ENCODE measurements at regions not wholly inside any gene's neighbourhood (a gene's known extent, or its start where the extent isn't known, plus 50 kb on each side); places are given as distances from the start of the nearest gene placed in this dataset.

DNA sequence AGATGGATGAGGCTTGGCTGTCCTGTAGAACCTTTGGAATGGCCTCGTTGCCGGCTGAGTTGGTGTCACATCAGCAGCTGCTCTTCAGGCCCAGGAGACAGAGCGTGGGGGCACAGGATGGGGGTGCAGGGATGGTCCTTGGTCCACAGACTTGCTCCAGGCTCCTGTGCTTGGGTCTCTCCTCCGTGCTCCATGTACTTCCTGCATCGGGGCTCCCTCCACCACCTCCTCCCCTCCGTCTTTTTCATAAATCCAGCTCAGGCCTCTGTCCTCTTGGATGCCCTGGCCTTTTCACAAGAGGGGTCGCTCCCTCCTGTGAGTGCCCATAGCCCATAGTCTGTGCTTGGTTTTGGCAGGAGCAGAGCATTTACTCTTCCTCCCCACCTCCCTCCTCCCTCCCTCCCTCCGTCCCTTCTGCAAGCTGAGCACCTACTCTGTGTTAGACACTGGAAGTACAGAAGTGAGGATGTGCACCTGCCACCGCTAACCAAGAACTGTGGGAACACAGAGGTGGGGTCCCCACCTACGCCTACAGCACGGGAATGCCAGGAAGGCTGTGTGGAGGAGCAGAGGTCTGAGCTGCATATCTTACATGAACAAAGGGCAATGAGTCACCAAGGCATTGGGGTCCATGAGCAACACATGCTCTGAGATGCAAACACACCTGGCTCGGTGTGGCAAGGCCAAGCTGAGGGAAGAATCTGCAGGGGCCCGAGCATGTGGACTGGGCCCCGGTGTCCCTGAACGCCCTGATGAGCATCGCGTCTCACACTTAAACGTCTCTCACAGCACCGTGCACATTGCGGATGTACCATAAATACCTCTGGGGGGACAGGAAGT, 458.7 kb upstream of the HS6ST1 start:
- DNase-seq (ENCODE audit: low read depth in 2 of 3, low spot score in 2 of 3): no peak

DNA sequence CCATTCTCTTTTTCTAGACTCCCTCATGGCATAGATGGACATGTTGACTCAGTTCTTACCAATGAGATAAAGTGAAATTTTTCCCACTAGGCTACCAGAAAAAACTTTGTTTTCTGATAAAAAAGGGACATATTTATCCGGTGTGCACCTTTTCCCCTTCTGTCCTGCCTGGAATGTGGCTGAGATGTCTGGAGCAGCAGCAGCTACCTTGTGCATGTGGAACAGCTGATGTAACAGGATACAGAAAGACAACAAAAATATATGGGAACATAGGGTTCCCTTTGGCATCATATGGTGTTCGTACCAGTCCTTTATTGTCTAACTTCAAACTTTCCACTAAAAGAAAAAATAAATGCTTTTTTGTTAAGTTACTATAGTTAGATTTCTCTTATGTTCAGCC, 460.2 kb upstream of the HS6ST1 start:
- DNase-seq (ENCODE audit: low read depth in 2 of 3, low spot score in 2 of 3): no peak

DNA sequence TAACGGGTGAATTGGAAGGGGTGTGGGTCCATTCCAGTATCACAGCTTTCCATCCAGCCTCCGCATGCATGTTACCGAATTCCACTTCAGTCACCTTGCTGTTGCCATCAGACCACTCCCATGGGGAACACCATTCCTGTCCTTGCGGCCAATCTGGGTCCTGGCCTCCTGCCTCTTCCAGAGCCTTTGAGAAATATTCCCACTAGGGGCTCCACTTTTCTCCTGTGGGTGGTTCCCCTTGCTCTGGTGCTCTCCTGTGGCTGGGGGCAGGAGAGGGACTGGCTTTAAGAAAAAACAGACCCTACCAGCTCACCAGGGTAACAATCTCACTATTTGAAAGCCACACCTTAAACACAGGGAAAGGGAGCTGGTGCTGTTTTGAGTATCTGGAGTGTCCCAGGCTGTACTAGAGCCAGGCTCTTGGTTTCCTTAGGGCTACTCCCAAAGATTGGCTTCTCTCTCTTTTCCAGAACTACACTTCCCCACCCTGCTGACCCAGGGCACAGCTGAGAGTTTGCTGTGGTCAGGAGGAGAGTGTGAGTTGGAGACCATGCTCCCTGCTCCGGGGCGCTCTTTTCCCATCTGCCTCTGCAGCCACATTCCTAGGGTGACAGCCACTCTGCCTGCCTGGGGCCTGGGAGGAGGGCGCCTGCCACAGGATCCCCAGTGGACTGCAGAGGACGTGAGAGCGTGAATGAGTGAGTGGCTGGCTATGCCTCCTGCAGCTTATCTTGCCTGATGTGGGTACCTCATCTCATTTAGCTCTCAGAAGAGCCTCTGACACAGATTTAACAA, 460.8 kb upstream of the HS6ST1 start:
- no peak for DNase-seq (ENCODE audit: low read depth in 2 of 3, low spot score in 2 of 3)

DNA sequence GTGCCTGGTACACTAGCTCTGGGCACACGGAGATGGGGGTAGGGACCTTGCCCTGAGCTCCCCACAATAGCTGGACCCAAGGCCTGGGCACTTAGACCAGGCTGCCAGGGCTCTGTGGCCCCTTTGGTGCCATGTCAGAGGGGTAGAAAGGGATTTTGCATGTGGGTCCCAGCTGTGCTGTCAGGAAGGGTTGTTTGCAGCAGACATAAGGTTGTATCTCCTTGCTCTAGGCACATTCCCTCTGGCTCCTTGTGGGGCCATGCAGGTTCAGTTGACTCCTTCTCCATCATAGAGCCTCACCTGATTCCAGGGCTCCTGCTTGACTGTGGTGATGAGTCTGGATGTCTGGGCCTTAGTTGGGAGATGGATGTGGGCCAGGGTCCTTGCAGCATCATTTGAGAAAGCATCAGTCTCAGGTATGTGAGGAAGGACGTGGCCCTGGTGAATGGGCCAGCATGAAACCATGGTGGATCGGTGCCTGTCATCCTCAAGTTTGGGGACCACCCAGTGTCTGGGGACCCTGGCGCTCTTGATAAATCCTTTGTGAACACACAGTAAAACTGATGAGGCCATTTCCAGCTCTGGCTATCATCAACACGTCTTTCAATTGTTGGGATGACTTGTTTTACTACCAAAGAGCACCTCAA, 461.9 kb upstream of the HS6ST1 start:
- no peak for DNase-seq (ENCODE audit: low read depth in 2 of 3, low spot score in 2 of 3)

DNA sequence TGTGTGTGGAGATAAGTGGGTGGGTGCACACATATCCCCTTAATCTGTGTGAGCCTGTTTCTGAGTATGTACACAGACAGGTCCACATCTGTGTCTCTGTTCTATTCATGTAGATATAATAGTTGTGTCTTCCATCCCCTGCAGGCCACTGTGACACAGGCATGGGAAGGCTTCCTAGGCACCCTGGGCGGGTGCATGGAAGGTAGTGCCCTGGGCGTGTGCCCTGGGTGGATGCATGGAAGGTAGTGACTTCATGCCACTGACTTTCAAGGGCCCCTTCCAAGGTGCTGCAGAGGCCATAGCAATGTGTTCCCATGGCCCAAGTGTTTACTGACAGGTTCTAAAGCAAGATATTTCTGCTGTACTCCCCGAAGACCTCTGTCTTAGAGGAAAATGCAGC, 462.5 kb upstream of the HS6ST1 start:
- DNase-seq (ENCODE audit: low read depth in 2 of 3, low spot score in 2 of 3): no peak

DNA sequence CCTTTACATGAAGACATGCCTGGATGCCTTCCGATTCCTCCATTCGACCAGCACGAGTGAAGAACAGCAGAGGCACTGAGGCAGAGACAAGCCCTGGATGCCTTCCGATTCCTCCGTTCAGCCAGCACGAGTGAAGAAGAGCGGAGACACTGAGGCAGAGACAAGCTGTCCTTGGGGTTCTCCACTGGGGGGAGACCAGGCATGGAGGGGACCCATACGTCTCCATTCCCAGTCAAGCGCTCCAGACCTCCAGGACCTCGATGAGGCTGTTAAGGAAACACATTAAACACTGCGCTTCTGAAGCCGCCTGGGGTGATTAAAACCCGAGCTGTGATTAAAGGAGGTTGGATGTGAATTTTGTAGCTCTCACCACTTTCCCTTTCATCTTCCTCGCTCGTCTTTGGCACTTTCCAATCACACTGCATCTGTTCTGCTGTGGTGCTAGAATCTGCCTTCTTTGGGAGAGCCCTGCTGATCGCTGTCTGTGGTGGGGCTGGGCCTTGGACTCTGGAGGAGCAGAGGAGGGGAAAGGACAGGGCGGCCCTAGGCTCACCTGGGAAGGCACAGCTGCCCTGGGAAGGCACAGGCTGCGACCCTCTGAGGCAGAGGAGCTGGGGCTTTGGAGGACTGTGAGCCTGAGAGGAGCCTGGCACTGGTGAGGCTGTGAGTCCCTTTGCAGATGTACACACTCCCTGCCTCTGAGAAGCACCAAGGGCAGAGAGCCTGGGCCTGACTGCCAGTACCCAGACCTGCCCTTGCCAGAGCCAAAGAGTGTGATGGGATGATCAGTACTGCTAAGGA, 463.1 kb upstream of the HS6ST1 start:
- DNase-seq (ENCODE audit: low read depth in 2 of 3, low spot score in 2 of 3): no peak

DNA sequence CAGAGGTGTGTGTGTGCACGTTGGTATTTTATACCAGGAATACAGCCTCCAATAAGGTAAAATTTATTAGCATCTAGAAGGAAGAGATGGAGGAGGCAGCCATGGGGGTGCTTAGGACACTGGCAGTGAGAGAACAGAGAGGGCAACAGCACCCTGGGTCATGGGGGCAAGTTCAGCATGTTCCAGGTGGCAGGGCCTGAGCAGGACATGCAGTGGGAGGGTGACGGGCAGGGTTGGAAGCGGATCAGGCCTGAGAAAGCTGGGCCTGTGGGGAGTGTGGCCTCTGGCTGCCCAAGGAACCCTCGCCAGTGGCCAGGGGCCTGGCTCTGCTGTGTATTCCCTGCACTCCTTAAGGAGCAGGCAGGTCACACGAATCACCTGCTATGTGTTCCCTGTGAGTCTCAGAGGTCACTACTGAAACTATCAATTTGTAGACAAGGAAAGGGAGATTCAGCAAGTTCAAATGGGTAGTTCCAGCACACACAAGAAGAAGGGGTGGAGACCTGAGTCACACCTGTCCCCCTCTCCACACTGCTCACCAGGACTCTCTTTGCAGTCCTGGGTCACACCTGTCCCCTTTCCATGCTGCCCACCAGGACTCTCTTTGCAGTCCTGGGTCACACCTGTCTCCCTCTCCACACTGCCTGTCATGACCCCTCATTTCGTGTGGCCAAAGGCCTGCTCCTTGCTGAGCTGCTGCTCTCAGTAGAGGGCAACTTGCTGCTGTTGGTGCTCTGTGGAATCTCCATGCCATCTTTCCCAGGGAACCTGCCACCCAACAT, 463.9 kb upstream of the HS6ST1 start:
- DNase-seq (ENCODE audit: low read depth in 2 of 3, low spot score in 2 of 3): no peak

DNA sequence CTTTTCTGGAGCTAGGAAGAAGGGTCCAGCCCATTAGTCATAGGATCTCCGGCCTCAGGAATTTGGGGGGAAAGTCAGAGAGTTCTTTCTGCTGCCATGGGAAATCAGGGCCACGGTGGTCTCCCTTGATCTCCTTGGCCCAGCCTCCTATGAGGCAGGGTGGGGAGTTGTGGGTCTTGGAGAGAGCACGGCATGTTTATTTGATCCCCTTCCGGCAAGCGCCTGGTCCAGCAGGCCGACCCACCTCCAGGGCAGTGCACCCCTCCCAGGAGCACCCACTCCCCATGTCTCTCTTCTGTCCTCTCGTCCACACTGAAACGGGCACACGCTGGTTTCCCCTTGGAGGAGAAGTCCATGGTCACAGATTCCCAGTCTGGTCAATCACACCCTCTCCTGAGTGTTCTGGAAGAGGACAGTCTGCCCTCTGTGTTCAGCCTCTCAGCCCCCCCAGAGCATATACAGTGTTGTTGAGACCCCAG, 464.6 kb upstream of the HS6ST1 start:
- no peak for DNase-seq (ENCODE audit: low read depth in 2 of 3, low spot score in 2 of 3)

DNA sequence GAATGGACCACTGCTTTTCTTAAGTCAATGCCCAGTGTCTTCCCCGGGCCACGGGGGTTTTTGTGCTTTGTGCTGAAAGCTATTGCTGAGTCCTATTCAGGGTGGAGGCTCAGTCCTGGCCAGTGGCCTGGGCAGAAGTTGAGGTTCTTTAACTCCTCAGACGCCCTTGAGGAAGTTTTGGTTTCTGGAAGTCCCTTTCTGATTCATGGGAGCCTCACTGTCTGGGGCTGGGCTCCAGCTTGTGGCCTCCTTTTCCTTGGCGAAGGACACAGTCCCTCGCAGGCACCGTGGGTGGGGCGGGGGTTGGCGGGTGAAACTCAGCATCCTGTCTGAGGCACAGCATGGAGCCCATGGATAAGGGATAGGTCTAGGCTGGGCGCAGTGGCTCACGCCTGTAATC, 465.2 kb upstream of the HS6ST1 start:
- DNase-seq (ENCODE audit: low read depth in 2 of 3, low spot score in 2 of 3): no peak

DNA sequence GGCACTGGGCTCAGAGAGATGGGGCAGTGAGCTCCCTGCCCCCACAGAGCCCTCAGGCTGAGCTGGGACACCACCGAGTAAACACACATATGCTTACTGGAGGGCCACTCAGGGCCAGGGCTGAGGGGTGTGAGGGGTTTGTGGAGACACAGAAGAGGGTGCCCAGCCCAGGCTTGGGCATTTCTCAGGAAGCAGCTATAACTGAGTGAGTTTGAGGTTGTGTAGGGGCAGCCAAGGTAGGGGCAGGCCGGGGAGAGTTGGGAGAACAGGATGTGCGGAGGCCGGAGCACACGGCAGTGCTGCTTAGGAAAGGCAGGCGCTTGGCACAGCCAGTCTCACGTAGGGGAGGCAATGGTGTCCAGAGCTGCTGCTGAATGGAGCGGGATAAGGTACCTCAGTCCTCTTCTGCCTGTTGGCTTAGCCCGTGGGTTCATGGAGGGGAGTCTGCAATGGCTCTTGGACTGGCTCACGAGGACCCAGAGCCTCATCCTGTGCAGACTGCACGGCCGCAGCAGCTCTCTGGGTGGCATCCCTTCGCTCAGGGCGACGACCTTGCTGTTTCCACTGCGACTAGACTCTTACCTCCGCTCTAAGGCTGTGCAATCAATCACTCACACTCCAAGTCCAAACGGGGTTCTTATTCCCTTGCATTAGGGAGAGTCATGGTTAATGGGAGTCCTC, 466.1 kb upstream of the HS6ST1 start:
- no peak for DNase-seq (ENCODE audit: low read depth in 2 of 3, low spot score in 2 of 3)

DNA sequence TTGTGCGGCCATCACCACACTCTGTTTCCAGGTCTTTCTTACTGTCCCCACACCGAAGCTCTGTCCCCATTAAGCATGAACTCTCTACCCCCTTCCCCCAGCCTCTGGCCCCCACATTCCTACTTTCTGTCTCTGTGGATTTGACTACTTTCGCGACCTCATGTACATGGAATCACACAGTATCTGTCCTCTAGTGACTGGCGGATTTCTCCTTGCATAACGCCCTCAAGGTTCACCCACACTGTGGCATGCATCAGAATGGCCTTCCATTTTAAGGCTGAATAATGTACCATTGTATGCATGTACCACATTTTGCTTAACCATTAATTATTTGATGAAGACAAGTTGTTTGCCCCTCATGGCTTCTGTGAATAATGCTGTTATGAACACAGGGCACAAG, 467.6 kb upstream of the HS6ST1 start:
- no peak for DNase-seq (ENCODE audit: low read depth in 2 of 3, low spot score in 2 of 3)

DNA sequence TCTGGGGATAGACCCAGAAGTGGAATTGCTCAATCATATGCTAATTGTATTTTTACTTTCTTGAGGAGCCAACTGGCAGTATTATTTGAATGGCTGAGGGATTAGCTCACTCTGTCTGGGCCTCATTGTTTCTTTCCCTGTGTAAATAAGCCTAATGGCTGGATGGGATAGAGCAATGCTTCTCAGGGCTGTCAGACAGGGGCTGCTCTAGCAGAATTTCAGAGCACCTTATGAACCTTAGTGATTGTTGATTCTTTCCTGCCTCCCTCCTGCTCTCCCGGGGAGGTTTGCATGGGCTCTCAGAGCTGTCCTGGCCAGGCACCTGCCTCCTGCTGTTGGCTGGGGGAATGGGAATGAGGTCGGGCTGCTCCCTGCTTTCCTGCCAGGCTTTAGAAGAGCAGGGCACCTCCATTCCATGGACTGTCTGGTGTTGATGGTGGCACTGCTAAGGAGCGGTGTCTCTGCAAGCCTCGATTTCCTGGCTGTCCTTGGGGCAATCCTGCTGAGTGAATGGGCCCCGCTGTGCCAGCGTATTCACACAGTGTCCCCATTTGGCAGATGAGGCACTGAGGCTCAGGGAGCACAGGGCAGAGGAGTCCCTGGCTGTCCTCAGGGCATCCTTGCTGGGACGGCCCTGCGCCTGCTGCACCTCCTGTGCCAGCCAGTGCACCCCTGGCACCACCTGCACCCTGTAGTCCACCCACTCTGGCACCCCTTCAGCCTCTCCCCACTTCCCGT, 468.2 kb upstream of the HS6ST1 start:
- no peak for DNase-seq (ENCODE audit: low read depth in 2 of 3, low spot score in 2 of 3)

DNA sequence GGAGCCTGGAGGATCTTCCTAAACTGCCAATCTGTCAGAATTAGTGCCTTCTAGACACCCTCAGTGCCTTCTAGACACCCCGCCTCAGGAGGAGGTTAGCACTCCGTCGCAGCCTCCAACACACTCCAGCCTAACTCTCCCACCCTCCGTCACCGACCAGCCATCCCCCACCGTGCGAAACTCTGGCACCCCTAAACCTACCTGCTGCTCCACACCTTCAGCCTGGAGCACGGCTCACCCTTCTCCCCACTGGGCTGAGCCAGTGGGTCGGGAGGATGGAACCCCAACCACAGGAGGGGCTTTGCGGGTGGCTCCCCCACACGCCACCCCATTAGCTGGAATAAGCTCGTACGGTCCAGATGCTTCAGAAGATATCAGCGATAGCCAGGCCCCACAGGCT, 468.9 kb upstream of the HS6ST1 start:
- DNase-seq (ENCODE audit: low read depth in 2 of 3, low spot score in 2 of 3): no peak

DNA sequence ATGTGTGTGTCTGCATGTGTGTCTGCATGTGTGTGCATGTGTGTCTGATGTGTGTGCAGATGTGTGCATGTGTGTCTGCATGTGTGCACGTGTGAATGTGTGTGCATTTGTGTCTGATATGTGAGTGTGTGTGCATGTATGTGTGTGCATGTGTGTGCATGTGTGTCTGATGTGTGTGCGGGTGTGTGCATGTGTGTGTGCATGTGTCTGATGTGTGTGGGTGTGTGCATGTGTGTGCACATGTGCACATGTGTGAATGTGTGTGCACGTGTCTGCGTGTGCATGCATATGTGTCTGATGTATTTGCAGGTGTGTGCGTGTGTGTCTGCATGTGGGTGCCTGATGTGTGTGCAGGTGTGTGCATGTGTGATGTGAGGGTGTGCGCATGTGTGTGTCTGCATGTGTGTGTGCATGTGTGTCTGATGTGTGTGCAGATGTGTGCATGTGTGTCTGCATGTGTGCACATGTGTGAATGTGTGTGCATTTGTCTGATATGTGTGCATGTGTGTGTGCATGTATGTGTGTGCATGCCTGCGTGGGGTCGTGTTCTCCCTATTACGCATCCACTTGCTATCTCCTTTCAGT, 470.1 kb upstream of the HS6ST1 start:
- no peak for DNase-seq (ENCODE audit: low read depth in 2 of 3, low spot score in 2 of 3)

DNA sequence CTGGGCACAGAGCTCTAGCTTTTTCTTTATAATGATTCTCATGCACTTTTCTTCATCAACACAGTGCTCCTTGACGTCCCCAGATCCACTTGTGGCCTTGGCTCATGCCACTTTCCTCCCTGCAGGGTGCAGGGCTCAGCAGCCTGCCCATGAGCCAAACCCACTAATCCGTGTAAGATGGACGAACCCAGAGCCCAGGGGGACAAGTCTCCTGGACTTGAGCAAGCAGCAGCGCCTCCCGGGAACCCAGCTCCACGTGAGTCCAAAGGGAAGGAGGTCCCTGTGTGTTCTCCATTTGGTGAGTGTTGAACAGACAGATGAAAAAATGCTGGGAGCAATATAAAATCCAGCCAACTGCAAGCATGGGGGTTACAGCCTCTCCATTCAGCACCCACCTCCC, 470.6 kb upstream of the HS6ST1 start:
- no peak for DNase-seq (ENCODE audit: low read depth in 2 of 3, low spot score in 2 of 3)

DNA sequence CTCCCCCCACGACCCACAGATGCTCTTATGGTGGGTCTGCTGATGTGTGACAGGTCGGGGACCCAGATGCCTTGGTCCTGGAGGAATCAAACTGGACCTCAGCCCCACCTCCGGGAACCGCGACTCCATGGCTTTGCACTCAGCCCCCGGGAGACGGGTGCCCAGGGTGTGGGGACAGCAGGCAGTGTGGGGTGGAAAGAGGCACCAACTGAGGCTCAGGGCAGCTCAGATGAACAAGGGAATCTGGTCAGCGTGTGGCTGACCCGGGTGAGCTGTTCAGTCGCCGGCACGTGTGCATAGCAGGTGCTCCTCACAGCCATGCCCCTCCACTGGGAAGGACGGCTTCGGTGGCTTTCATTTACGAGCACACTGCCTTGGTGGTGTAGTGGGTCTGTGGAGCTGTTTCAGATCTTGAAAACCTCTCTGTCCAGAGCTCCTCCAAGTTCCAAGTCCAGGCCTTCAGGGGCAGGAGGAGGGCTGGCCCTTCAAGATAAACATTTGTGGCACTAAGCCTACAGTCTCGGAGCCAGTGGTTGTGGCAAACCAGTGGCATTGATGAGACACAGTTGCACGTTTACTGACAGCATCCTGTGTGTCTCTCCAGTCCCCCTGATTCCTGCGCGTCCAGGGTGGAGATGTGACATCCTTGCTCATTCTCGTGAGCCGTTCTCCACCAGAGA, 471.2 kb upstream of the HS6ST1 start:
- DNase-seq (ENCODE audit: low read depth in 2 of 3, low spot score in 2 of 3): no peak

DNA sequence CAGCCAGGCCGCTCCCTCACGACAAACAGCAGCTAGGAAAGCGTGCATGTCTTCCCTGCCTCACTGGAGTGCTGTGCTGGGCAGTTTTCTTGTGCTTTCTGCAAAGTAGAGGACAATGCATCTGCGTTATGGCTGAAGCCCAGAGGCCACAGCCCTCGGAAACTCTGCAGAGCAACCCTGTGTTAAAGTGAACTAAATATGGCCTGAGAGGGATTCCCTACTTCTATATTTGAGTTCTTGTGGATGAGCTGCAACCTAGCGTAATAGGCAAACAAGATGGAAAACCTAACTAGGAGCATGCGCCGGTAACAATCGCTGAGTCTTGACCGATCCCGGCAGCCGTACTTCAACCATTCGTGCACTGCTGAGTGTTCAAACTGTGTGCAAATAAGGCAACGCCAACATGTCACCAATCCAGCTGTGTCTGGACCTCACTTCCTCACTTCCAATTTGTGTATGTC, 471.9 kb upstream of the HS6ST1 start:
- DNase-seq (ENCODE audit: low read depth in 2 of 3, low spot score in 2 of 3): no peak

Data from hematopoietic multipotent progenitor cell (in vitro differentiated cells).